Stimulated activated naive CD8-positive, alpha-beta T cell treated with anti-CD3 and anti-CD28 coated beads, Interleukin-15, Interleukin-2, amounts not matched to agents 100 ng/mL and 50 ng/mL, for 24 hours (primary cell): ENCODE measurements at regions not wholly inside any gene's neighbourhood (a gene's known extent, or its start where the extent isn't known, plus 50 kb on each side); places are given as distances from the start of the nearest gene placed in this dataset.
"Not testable (repeated sequence)": the region's sequence is repeated elsewhere in the genome, so short reads cannot be mapped to it uniquely, and the experiment has no call there.

ENCODE experiments used
- H3K27ac Mint-ChIP-seq: one replicate; pipeline ENCODE4 v1.8.0; 2021; ENCODE audit warnings: mild to moderate bottlenecking, mixed read lengths
- H3K27me3 Mint-ChIP-seq: one replicate; pipeline ENCODE4 v1.8.0; 2021; ENCODE audit warnings: mixed read lengths
- H3K36me3 Mint-ChIP-seq: one replicate; pipeline ENCODE4 v1.8.0; 2021; ENCODE audit warnings: low read depth, mixed read lengths
- H3K4me1 Mint-ChIP-seq: one replicate; pipeline ENCODE4 v1.8.0; 2021; ENCODE audit warnings: low read depth, mixed read lengths
- H3K4me3 Mint-ChIP-seq: one replicate; pipeline ENCODE4 v1.8.0; 2021; ENCODE audit warnings: mild to moderate bottlenecking, mixed read lengths
- H3K9me3 Mint-ChIP-seq: one replicate; pipeline ENCODE4 v1.8.0; 2021; ENCODE audit warnings: mixed read lengths

- H3K9me3 Mint-ChIP-seq, H3K27ac Mint-ChIP-seq, H3K4me3 Mint-ChIP-seq, H3K27me3 Mint-ChIP-seq: not testable (repeated sequence)
- Mint-ChIP-seq H3K4me1 (peaks cover 32% of the 10 kb centered on the region), H3K36me3 (peaks cover 34% of the 10 kb centered on the region)
Measured at GRCh38 chr1:830750-831149, 93.0 kb upstream of the SAMD11 start.

GRCh38 chr1:831522-831921, 92.2 kb upstream of the SAMD11 start:
- H3K36me3 Mint-ChIP-seq = peaks cover 36% of the 10 kb centered on the region
- H3K27ac Mint-ChIP-seq = no peak overlapping the region
- no peak overlapping the region for H3K4me3 Mint-ChIP-seq
- H3K4me1 Mint-ChIP-seq = peaks cover 26% of the 10 kb centered on the region
- no peaks in the 10 kb centered on the region for H3K9me3 Mint-ChIP-seq
- no peaks in the 10 kb centered on the region for H3K27me3 Mint-ChIP-seq

- H3K27me3 Mint-ChIP-seq = no peaks in the 10 kb centered on the region
Measured at GRCh38 chr1:832136-832535, 91.6 kb upstream of the SAMD11 start.

GRCh38 chr1:833226-833625, 90.5 kb upstream of the SAMD11 start:
- H3K27me3 Mint-ChIP-seq, H3K9me3 Mint-ChIP-seq, H3K4me3 Mint-ChIP-seq, H3K27ac Mint-ChIP-seq: not testable (repeated sequence)
- Mint-ChIP-seq H3K4me1 (peaks cover 31% of the 10 kb centered on the region), H3K36me3 (peaks cover 48% of the 10 kb centered on the region)

More at GRCh38 chr1:832136-832535, 91.6 kb upstream of the SAMD11 start:
- peaks cover 29% of the 10 kb centered on the region for H3K4me1 Mint-ChIP-seq
- no peak overlapping the region for H3K4me3 Mint-ChIP-seq
- no peak overlapping the region for H3K27ac Mint-ChIP-seq
- H3K36me3 Mint-ChIP-seq = peaks cover 42% of the 10 kb centered on the region
- no peaks in the 10 kb centered on the region for H3K9me3 Mint-ChIP-seq

GRCh38 chr1:835509-835908, 88.2 kb upstream of the SAMD11 start:
- peaks cover 29% of the 10 kb centered on the region for H3K4me1 Mint-ChIP-seq
- not testable (repeated sequence) for H3K4me3 Mint-ChIP-seq

GRCh38 chr1:837601-838000, 86.1 kb upstream of the SAMD11 start:
- Mint-ChIP-seq H3K36me3 (peaks cover 39% of the 10 kb centered on the region), H3K4me1 (peaks cover 44% of the 10 kb centered on the region)
- not testable (repeated sequence) for H3K27me3 Mint-ChIP-seq, H3K4me3 Mint-ChIP-seq, H3K27ac Mint-ChIP-seq, H3K9me3 Mint-ChIP-seq

More at GRCh38 chr1:835509-835908, 88.2 kb upstream of the SAMD11 start:
- not testable (repeated sequence) for H3K9me3 Mint-ChIP-seq, H3K27me3 Mint-ChIP-seq, H3K27ac Mint-ChIP-seq
- peaks cover 45% of the 10 kb centered on the region for H3K36me3 Mint-ChIP-seq

GRCh38 chr1:838291-838690, 85.4 kb upstream of the SAMD11 start:
- H3K4me1 Mint-ChIP-seq = peaks cover 51% of the 10 kb centered on the region
- not testable (repeated sequence) for H3K27ac Mint-ChIP-seq, H3K9me3 Mint-ChIP-seq, H3K4me3 Mint-ChIP-seq, H3K27me3 Mint-ChIP-seq
- peaks cover 39% of the 10 kb centered on the region for H3K36me3 Mint-ChIP-seq

- not testable (repeated sequence) for H3K4me3 Mint-ChIP-seq, H3K9me3 Mint-ChIP-seq, H3K27ac Mint-ChIP-seq, H3K27me3 Mint-ChIP-seq
- peaks cover 64% of the 10 kb centered on the region for H3K4me1 Mint-ChIP-seq
- peaks cover 42% of the 10 kb centered on the region for H3K36me3 Mint-ChIP-seq
Measured at GRCh38 chr1:840592-840991, 83.1 kb upstream of the SAMD11 start.

- Mint-ChIP-seq H3K4me1 (peaks cover 62% of the 10 kb centered on the region), H3K36me3 (peaks cover 37% of the 10 kb centered on the region)
- not testable (repeated sequence) for H3K9me3 Mint-ChIP-seq, H3K4me3 Mint-ChIP-seq, H3K27ac Mint-ChIP-seq, H3K27me3 Mint-ChIP-seq
Measured at GRCh38 chr1:841671-842425, 81.9 kb upstream of the SAMD11 start.

- H3K27ac Mint-ChIP-seq, H3K27me3 Mint-ChIP-seq, H3K9me3 Mint-ChIP-seq, H3K4me3 Mint-ChIP-seq: not testable (repeated sequence)
- peaks cover 58% of the 10 kb centered on the region for H3K4me1 Mint-ChIP-seq
- peaks cover 33% of the 10 kb centered on the region for H3K36me3 Mint-ChIP-seq
Measured at GRCh38 chr1:842799-843198, 80.9 kb upstream of the SAMD11 start.

- Mint-ChIP-seq H3K36me3 (peaks cover 25% of the 10 kb centered on the region), H3K4me1 (peaks cover 50% of the 10 kb centered on the region)
- not testable (repeated sequence) for H3K4me3 Mint-ChIP-seq
Measured at GRCh38 chr1:843946-844345, 79.8 kb upstream of the SAMD11 start.

GRCh38 chr1:844472-845026, 79.2 kb upstream of the SAMD11 start:
- peaks cover 48% of the 10 kb centered on the region for H3K4me1 Mint-ChIP-seq
- H3K4me3 Mint-ChIP-seq = no peak overlapping the region
- H3K27ac Mint-ChIP-seq = peak overlapping the region; percentile 70

More at GRCh38 chr1:843946-844345, 79.8 kb upstream of the SAMD11 start:
- not testable (repeated sequence) for H3K9me3 Mint-ChIP-seq, H3K27me3 Mint-ChIP-seq
- peak overlapping the region; percentile 70 for H3K27ac Mint-ChIP-seq

GRCh38 chr1:845641-846040, 78.1 kb upstream of the SAMD11 start:
- not testable (repeated sequence) for H3K4me3 Mint-ChIP-seq, H3K27ac Mint-ChIP-seq, H3K9me3 Mint-ChIP-seq, H3K27me3 Mint-ChIP-seq
- Mint-ChIP-seq H3K36me3 (peaks cover 25% of the 10 kb centered on the region), H3K4me1 (peaks cover 37% of the 10 kb centered on the region)

More at GRCh38 chr1:844472-845026, 79.2 kb upstream of the SAMD11 start:
- no peaks in the 10 kb centered on the region for H3K9me3 Mint-ChIP-seq
- H3K27me3 Mint-ChIP-seq = no peaks in the 10 kb centered on the region
- peaks cover 25% of the 10 kb centered on the region for H3K36me3 Mint-ChIP-seq

- H3K36me3 Mint-ChIP-seq, H3K27ac Mint-ChIP-seq, H3K27me3 Mint-ChIP-seq, H3K4me1 Mint-ChIP-seq, H3K4me3 Mint-ChIP-seq, H3K9me3 Mint-ChIP-seq: not testable (repeated sequence)
Measured at GRCh38 chr1:849873-850272, 73.8 kb upstream of the SAMD11 start.

GRCh38 chr1:850318-850717, 73.4 kb upstream of the SAMD11 start:
- H3K27me3 Mint-ChIP-seq, H3K36me3 Mint-ChIP-seq, H3K4me1 Mint-ChIP-seq, H3K4me3 Mint-ChIP-seq, H3K27ac Mint-ChIP-seq, H3K9me3 Mint-ChIP-seq: not testable (repeated sequence)

GRCh38 chr1:851398-851797, 72.3 kb upstream of the SAMD11 start:
- H3K4me3 Mint-ChIP-seq, H3K36me3 Mint-ChIP-seq, H3K27me3 Mint-ChIP-seq, H3K9me3 Mint-ChIP-seq, H3K4me1 Mint-ChIP-seq, H3K27ac Mint-ChIP-seq: not testable (repeated sequence)
